B cell (primary cell): ENCODE measurements at regions not wholly inside any gene's neighbourhood (a gene's known extent, or its start where the extent isn't known, plus 50 kb on each side); places are given as distances from the start of the nearest gene placed in this dataset.

ENCODE experiments used
- ATAC-seq: fragments of 200-7000 bp; cut with Tn5 transposase; one replicate; pipeline ENCODE4 v1.10.0; 2021; ENCODE audit warnings: low read depth, mild to moderate bottlenecking, moderate number of reproducible peaks, moderate library complexity
- CTCF ChIA-PET: fragments of 350-600 bp; sonication (Branson Sonifier 250); formaldehyde crosslinking; loops from one replicate; lab custom pipeline; 2021; ENCODE audit warnings: antibody characterized with exemption, inconsistent platforms; lab: Charles Lee
- POLR2A ChIA-PET: fragments of 350-600 bp; sonication (Branson Sonifier 250); formaldehyde crosslinking; loops from one replicate; lab custom pipeline; 2021; ENCODE audit warnings: antibody characterized with exemption; lab: Charles Lee
- DNase-seq: peaks from one replicate; pipeline ENCODE4 v3.0.0; 2013
- H2AFZ ChIP-seq: 2 replicates; pipeline ENCODE4 v1.6.1; 2012; ENCODE audit warnings: mild to moderate bottlenecking, low read depth, low read length; ENCODE audit not compliant: insufficient read depth, poor library complexity, severe bottlenecking
- H3K27ac ChIP-seq, 2 donors: 1 replicate in 1 of 2; 2 replicates in 1 of 2; pipeline ENCODE4 v1.5.1; 2012 to 2013; ENCODE audit warnings: low read length in 2 of 2, mild to moderate bottlenecking in 2 of 2, moderate library complexity in 1 of 2
- H3K27me3 ChIP-seq, 4 experiments: fragments of 200-600 bp in 1 of 4; sonication (generic) in 1 of 4; replicated peaks in 1 of 4; 1 replicate in 2 of 4; 2 replicates in 2 of 4; pipeline versions ENCODE4 v1.6.1 to v1.7.0; 2013 to 2016; ENCODE audit warnings: low read length in 3 of 4, mild to moderate bottlenecking in 2 of 4, mixed read lengths in 1 of 4, moderate library complexity in 1 of 4; ENCODE audit not compliant: insufficient read depth in 4 of 4, control insufficient read depth in 3 of 4; ENCODE audit errors: control extremely low read depth in 1 of 4
- H3K36me3 ChIP-seq, 2 experiments: replicated peaks in 1 of 2; 1 replicate in 1 of 2; 2 replicates in 1 of 2; pipeline versions ENCODE4 v1.6.1 to v1.7.1; 2013; ENCODE audit warnings: low read length in 1 of 2; ENCODE audit not compliant: insufficient read depth in 2 of 2, control insufficient read depth in 1 of 2; ENCODE audit errors: control extremely low read depth in 1 of 2, extremely low read depth in 1 of 2
- H3K4me1 ChIP-seq, 2 donors: fragments of 200-600 bp in 1 of 2; sonication (generic) in 1 of 2; 1 replicate in 1 of 2; 2 replicates in 1 of 2; pipeline versions ENCODE4 v1.5.1 to v1.6.1; 2013 to 2017; ENCODE audit warnings: low read length in 2 of 2; ENCODE audit not compliant: control insufficient read depth in 2 of 2, insufficient read depth in 2 of 2
- H3K4me2 ChIP-seq: replicated peaks from 2 replicates; pipeline ENCODE3; 2012; ENCODE audit warnings: mild to moderate bottlenecking, low read depth, low read length; ENCODE audit not compliant: poor library complexity, severe bottlenecking
- H3K4me3 ChIP-seq, 5 experiments: fragments of 200-600 bp in 1 of 5; sonication (generic) in 1 of 5; 1 replicate in 3 of 5; 2 replicates in 2 of 5; pipeline versions ENCODE4 v1.5.1 to v1.7.0; 2011 to 2016; ENCODE audit warnings: low read length in 4 of 5, mild to moderate bottlenecking in 4 of 5, low read depth in 2 of 5, control low read depth in 1 of 5, moderate library complexity in 1 of 5; ENCODE audit not compliant: insufficient read depth in 1 of 5; ENCODE audit errors: control extremely low read depth in 1 of 5, extremely low read depth in 1 of 5
- H3K79me2 ChIP-seq: fragments of 200-600 bp; sonication (generic); one replicate; pipeline ENCODE4 v1.6.0; 2016; ENCODE audit warnings: low read length; ENCODE audit not compliant: control insufficient read depth, insufficient read depth
- H3K9ac ChIP-seq: fragments of 200-600 bp; sonication (generic); 2 replicates; pipeline ENCODE4 v1.6.1; 2017; ENCODE audit warnings: mild to moderate bottlenecking, low read length, moderate library complexity
- H3K9me3 ChIP-seq, 3 donors: one replicate each; pipeline versions ENCODE4 v1.6.1 to v1.7.1; 2013; ENCODE audit warnings: low read length in 2 of 3; ENCODE audit not compliant: control insufficient read depth in 2 of 3, insufficient read depth in 1 of 3; ENCODE audit errors: control extremely low read depth in 1 of 3
- H4K20me1 ChIP-seq: 2 replicates; pipeline ENCODE4 v1.6.0; 2012; ENCODE audit warnings: mild to moderate bottlenecking, low read length; ENCODE audit not compliant: insufficient read depth, control insufficient read depth, poor library complexity, severe bottlenecking
- H3K27ac Mint-ChIP-seq: one replicate; pipeline ENCODE4 v1.8.0; 2021; ENCODE audit warnings: mixed read lengths
- H3K27me3 Mint-ChIP-seq: one replicate; pipeline ENCODE4 v1.8.0; 2021; ENCODE audit warnings: mixed read lengths
- H3K4me1 Mint-ChIP-seq: one replicate; pipeline ENCODE4 v1.8.0; 2021; ENCODE audit warnings: mixed read lengths
- H3K4me3 Mint-ChIP-seq: one replicate; pipeline ENCODE4 v1.8.0; 2021; ENCODE audit warnings: mixed read lengths
- H3K9me3 Mint-ChIP-seq: one replicate; pipeline ENCODE4 v1.8.0; 2022; ENCODE audit warnings: mixed read lengths; ENCODE audit not compliant: insufficient read depth
- EZH2 ChIP-seq: IDR thresholded peaks from 2 replicates; pipeline ENCODE4 v1.6.1; 2012; ENCODE audit warnings: borderline replicate concordance, low read depth, mild to moderate bottlenecking, moderate library complexity, low read length; ENCODE audit not compliant: insufficient read depth, poor library complexity, severe bottlenecking
- WGBS: methylation state at CpG from one replicate; pipeline ENCODE4 v1.1.5; 2013; ENCODE audit warnings: missing lambda C conversion rate; ENCODE audit not compliant: insufficient coverage; 5-methylcytosine and 5-hydroxymethylcytosine counted together
- intact Hi-C: fragments of 100-400 bp; cut with micrococcal nuclease; formaldehyde crosslinking; loops from one replicate; pipeline ENCODE4 v1.10.0; 2022
- TF ChIP-seq, protein P1 (sequence below): fragments of 200-600 bp; IDR thresholded peaks from one replicate; pipeline ENCODE4 v1.8.0; 2022; ENCODE audit warnings: antibody characterized with exemption, mild to moderate bottlenecking

GRCh38 chr7:9023675-9024294 is 590.4 kb downstream of the NXPH1 start:
- intact Hi-C loops = no loop called here
- H2AFZ ChIP-seq = no peak overlapping the region
- no peak overlapping the region for H3K4me2 ChIP-seq
- H4K20me1 ChIP-seq = no peaks in the 10 kb centered on the region
- H3K79me2 ChIP-seq = no peaks in the 10 kb centered on the region
- TF ChIP-seq, protein P1, sequence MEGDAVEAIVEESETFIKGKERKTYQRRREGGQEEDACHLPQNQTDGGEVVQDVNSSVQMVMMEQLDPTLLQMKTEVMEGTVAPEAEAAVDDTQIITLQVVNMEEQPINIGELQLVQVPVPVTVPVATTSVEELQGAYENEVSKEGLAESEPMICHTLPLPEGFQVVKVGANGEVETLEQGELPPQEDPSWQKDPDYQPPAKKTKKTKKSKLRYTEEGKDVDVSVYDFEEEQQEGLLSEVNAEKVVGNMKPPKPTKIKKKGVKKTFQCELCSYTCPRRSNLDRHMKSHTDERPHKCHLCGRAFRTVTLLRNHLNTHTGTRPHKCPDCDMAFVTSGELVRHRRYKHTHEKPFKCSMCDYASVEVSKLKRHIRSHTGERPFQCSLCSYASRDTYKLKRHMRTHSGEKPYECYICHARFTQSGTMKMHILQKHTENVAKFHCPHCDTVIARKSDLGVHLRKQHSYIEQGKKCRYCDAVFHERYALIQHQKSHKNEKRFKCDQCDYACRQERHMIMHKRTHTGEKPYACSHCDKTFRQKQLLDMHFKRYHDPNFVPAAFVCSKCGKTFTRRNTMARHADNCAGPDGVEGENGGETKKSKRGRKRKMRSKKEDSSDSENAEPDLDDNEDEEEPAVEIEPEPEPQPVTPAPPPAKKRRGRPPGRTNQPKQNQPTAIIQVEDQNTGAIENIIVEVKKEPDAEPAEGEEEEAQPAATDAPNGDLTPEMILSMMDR = no peak
- TF ChIP-seq EZH2 = no peak
- Mint-ChIP-seq H3K4me3 (no peak overlapping the region), H3K27ac (no peak overlapping the region), H3K27me3 (no peaks in the 10 kb centered on the region), H3K4me1 (no peaks in the 10 kb centered on the region), H3K9me3 (no peaks in the 10 kb centered on the region)
- H3K9me3 ChIP-seq = peaks cover 0 to 4% (median 0%) of the 10 kb centered on the region in 3 donors
- no peak overlapping the region for H3K27ac ChIP-seq
- ChIA-PET POLR2A (no interaction called here), CTCF (no interaction called here)
- H3K4me3 ChIP-seq = no peak overlapping the region
- ATAC-seq = no peak
- H3K36me3 ChIP-seq = no peaks in the 10 kb centered on the region
- WGBS = 97% methylated on average over 3 of the region's 5 CpGs
- no peak for DNase-seq
- no peak overlapping the region for H3K9ac ChIP-seq
- no peaks in the 10 kb centered on the region for H3K4me1 ChIP-seq
- no peaks in the 10 kb centered on the region for H3K27me3 ChIP-seq

GRCh38 chr7:9026121-9026520 is 592.7 kb downstream of the NXPH1 start:
- Mint-ChIP-seq H3K4me3 (no peak overlapping the region), H3K9me3 (no peaks in the 10 kb centered on the region), H3K27ac (no peak overlapping the region), H3K4me1 (no peaks in the 10 kb centered on the region), H3K27me3 (no peaks in the 10 kb centered on the region)
- Histone ChIP-seq H3K9ac (no peak overlapping the region), H3K4me2 (no peak overlapping the region), H3K9me3 (no peaks in the 10 kb centered on the region), H3K27ac (no peak overlapping the region), H3K4me3 (no peak overlapping the region), H2AFZ (no peak overlapping the region), H3K36me3 (no peaks in the 10 kb centered on the region), H3K27me3 (no peaks in the 10 kb centered on the region), H3K79me2 (no peaks in the 10 kb centered on the region), H3K4me1 (no peaks in the 10 kb centered on the region), H4K20me1 (no peaks in the 10 kb centered on the region)
- TF ChIP-seq, protein P1 = no peak
- TF ChIP-seq EZH2 = no peak
- ChIA-PET CTCF (no interaction called here), POLR2A (no interaction called here)
- 80% methylated on average over 2 of the region's 5 CpGs for whole genome bisulfite sequencing
- ATAC-seq (no peak), DNase-seq (no peak)
- intact Hi-C loops = no loop called here
